Amniotic epithelial cell (primary cell): ENCODE measurements at regions not wholly inside any gene's neighbourhood (a gene's known extent, or its start where the extent isn't known, plus 50 kb on each side); places are given as distances from the start of the nearest gene placed in this dataset.
A peak's percentile ranks its signal among the peaks of the same experiment; 100 is the strongest.

Experiments used
- DNase-seq: peaks from one replicate; pipeline ENCODE4 v3.0.0-alpha.2; 2010; ENCODE audit warnings: low read depth

- no peak for DNase-seq
These were observed 413.6 kb downstream of the TRIML1 start for GRCh38 chr4:188552741-188553275.

GRCh38 chr4:188554413-188554812 is 415.2 kb downstream of the TRIML1 start:
- no peak for DNase-seq

GRCh38 chr4:188573104-188573503 is 433.9 kb downstream of the TRIML1 start:
- no peak for DNase-seq

- no peak for DNase-seq
These were observed 439.4 kb downstream of the TRIML1 start for GRCh38 chr4:188578657-188579056.

- peak; percentile 19 for DNase-seq
These were observed 456.8 kb downstream of the TRIML1 start for GRCh38 chr4:188596021-188596420.

- DNase-seq = no peak
These were observed 464.4 kb downstream of the TRIML1 start for GRCh38 chr4:188603646-188604045.

GRCh38 chr4:188606635-188607034 is 467.4 kb downstream of the TRIML1 start:
- DNase-seq = no peak

GRCh38 chr4:188611143-188611542 is 471.9 kb downstream of the TRIML1 start:
- no peak for DNase-seq

- no peak for DNase-seq
These were observed 473.4 kb downstream of the TRIML1 start for GRCh38 chr4:188612659-188613058.

GRCh38 chr4:188613976-188614375 is 474.7 kb downstream of the TRIML1 start:
- DNase-seq = no peak

- no peak for DNase-seq
These were observed 480.4 kb downstream of the TRIML1 start for GRCh38 chr4:188619456-188620149.

- no peak for DNase-seq
These were observed 481.4 kb downstream of the TRIML1 start for GRCh38 chr4:188620608-188621007.

GRCh38 chr4:188623314-188623854 is 484.1 kb downstream of the TRIML1 start:
- DNase-seq = no peak

- DNase-seq = no peak
These were observed 485.1 kb downstream of the TRIML1 start for GRCh38 chr4:188624370-188624769.

GRCh38 chr4:188627892-188628291 is 488.7 kb downstream of the TRIML1 start:
- DNase-seq = no peak

GRCh38 chr4:188639479-188640100 is 500.3 kb downstream of the TRIML1 start:
- no peak for DNase-seq

GRCh38 chr4:188647820-188648370 is 508.7 kb downstream of the TRIML1 start:
- DNase-seq = peak; percentile 1

- no peak for DNase-seq
These were observed 510.4 kb downstream of the TRIML1 start for GRCh38 chr4:188649635-188650034.

- no peak for DNase-seq
These were observed 511.3 kb downstream of the TRIML1 start for GRCh38 chr4:188650516-188650915.

GRCh38 chr4:188657365-188657764 is 518.1 kb downstream of the TRIML1 start:
- DNase-seq = no peak

GRCh38 chr4:188658958-188659522 is 519.8 kb downstream of the TRIML1 start:
- DNase-seq = no peak

- DNase-seq = no peak
These were observed 521.6 kb downstream of the TRIML1 start for GRCh38 chr4:188660796-188661195.

- no peak for DNase-seq
These were observed 522.3 kb downstream of the TRIML1 start for GRCh38 chr4:188661502-188661901.
